GM12878 (cell line): ENCODE measurements at regions not wholly inside any gene's neighbourhood (a gene's known extent, or its start where the extent isn't known, plus 50 kb on each side); places are given as distances from the start of the nearest gene placed in this dataset.

Experiments
- ATAC-seq: fragments of 200-7000 bp; cut with Tn5 transposase; 3 replicates; pipeline ENCODE4 v1.9.1; 2020; ENCODE audit warnings: mild to moderate bottlenecking, moderate library complexity
- BruUV-seq: library from RNA; stranded (reverse); fragments of 400-500 nt; replicated peaks from 2 replicates; lab custom pipeline; 2021; lab: Mats Ljungman, UMichigan
- CTCF ChIA-PET: fragments of 300-600 bp; sonication (Branson Sonifier 250); formaldehyde crosslinking; extraction: SDS; loops from one replicate; lab custom pipeline; 2021; ENCODE audit warnings: inconsistent platforms; lab: Yijun Ruan, JAX
- POLR2A ChIA-PET: fragments of 350-600 bp; formaldehyde crosslinking; extraction: SDS; loops from one replicate; lab custom pipeline; 2021; ENCODE audit warnings: inconsistent platforms; lab: Charles Lee
- RAD21 ChIA-PET: fragments of 300-600 bp; sonication (Branson Sonifier 250); formaldehyde crosslinking; loops from one replicate; lab custom pipeline; 2023; ENCODE audit warnings: antibody characterized with exemption; ENCODE audit not compliant: unreplicated experiment; lab: Charles Lee
- SMC1A ChIA-PET: fragments of 300-600 bp; sonication (Branson Sonifier 250); formaldehyde crosslinking; loops from one replicate; lab custom pipeline; 2023; ENCODE audit not compliant: unreplicated experiment, uncharacterized antibody; lab: Charles Lee
- DNase-seq: peaks from one replicate; pipeline ENCODE4 v3.0.0-alpha.2; 2011; ENCODE audit warnings: low read depth, low spot score
- FAIRE-seq: peaks from 3 replicates; lab custom pipeline; 2011; peaks lifted over from hg19 to GRCh38; lab: Jason Lieb, UNC
- H2AFZ ChIP-seq: 2 replicates; pipeline ENCODE4 v1.6.0; 2011; ENCODE audit warnings: low read depth, low read length, control low read depth; ENCODE audit not compliant: control insufficient read depth
- H3K27ac ChIP-seq: 2 replicates; pipeline ENCODE4 v1.5.1; 2011; ENCODE audit warnings: control low read depth; ENCODE audit not compliant: control insufficient read depth, insufficient read depth
- H3K27me3 ChIP-seq, 2 experiments: replicated peaks in 1 of 2; 2 replicates each; pipeline versions ENCODE4 v1.6.0 to v1.6.1; 2011; ENCODE audit warnings: low read length in 1 of 2; ENCODE audit not compliant: control insufficient read depth in 2 of 2, insufficient read depth in 2 of 2
- H3K36me3 ChIP-seq, 2 experiments: 2 replicates each; pipeline ENCODE4 v1.5.1; 2011; ENCODE audit warnings: low read length in 1 of 2; ENCODE audit not compliant: control insufficient read depth in 2 of 2, insufficient read depth in 2 of 2
- H3K4me1 ChIP-seq: 2 replicates; pipeline ENCODE4 v1.6.1; 2011; ENCODE audit warnings: mild to moderate bottlenecking, low read length, moderate library complexity, mixed read lengths; ENCODE audit not compliant: control insufficient read depth, insufficient read depth
- H3K4me2 ChIP-seq: 2 replicates; pipeline ENCODE4 v1.6.0; 2011; ENCODE audit warnings: control low read depth; ENCODE audit not compliant: control insufficient read depth, insufficient read depth
- H3K4me3 ChIP-seq: fragments of 200-600 bp; sonication (generic); 2 replicates; pipeline ENCODE4 v1.5.1; 2016
- H3K79me2 ChIP-seq: 2 replicates; pipeline ENCODE4 v1.6.0; 2011; ENCODE audit warnings: low read length; ENCODE audit not compliant: control insufficient read depth, insufficient read depth
- H3K9ac ChIP-seq: 2 replicates; pipeline ENCODE4 v1.8.0; 2011; ENCODE audit warnings: low read length, control low read depth, mixed read lengths; ENCODE audit not compliant: control insufficient read depth, insufficient read depth
- H3K9me3 ChIP-seq: replicated peaks from 3 replicates; pipeline ENCODE4 v1.5.1; 2011; ENCODE audit warnings: mild to moderate bottlenecking, low read length; ENCODE audit not compliant: control insufficient read depth, insufficient read depth
- H4K20me1 ChIP-seq: 2 replicates; pipeline ENCODE4 v1.6.0; 2011; ENCODE audit not compliant: control insufficient read depth, insufficient read depth
- CHD1 ChIP-seq: IDR thresholded peaks from 2 replicates; pipeline ENCODE4 v1.6.1; 2012; ENCODE audit warnings: low read depth, low read length, improper control_type of control experiment
- CHD2 ChIP-seq: IDR thresholded peaks from 2 replicates; pipeline ENCODE4 v1.6.1; 2011; ENCODE audit warnings: low read depth, low read length, improper control_type of control experiment, borderline replicate concordance
- EZH2 ChIP-seq: IDR thresholded peaks from 2 replicates; pipeline ENCODE4 v1.6.1; 2012; ENCODE audit warnings: low read depth, mild to moderate bottlenecking, control low read depth, inconsistent platforms, low read length, borderline replicate concordance; ENCODE audit not compliant: control insufficient read depth
- HDAC2 ChIP-seq: fragments of 200-600 bp; sonication (generic); IDR thresholded peaks from 2 replicates; pipeline ENCODE4 v1.6.1; 2017
- IKZF1 ChIP-seq: fragments of 450-650 bp; conservative IDR thresholded peaks from 2 replicates; pipeline ENCODE4 v1.6.1; 2017; ENCODE audit warnings: antibody characterized with exemption, mild to moderate bottlenecking
- IRF4 ChIP-seq: IDR thresholded peaks from 2 replicates; pipeline ENCODE4 v1.6.1; 2011; ENCODE audit warnings: low read depth, low read length
- RAD21 ChIP-seq: IDR thresholded peaks from 2 replicates; pipeline ENCODE4 v1.6.1; 2011; ENCODE audit warnings: mild to moderate bottlenecking, low read depth, low read length, moderate library complexity; ENCODE audit not compliant: insufficient read depth
- TCF3 ChIP-seq: IDR thresholded peaks from 2 replicates; pipeline ENCODE4 v1.6.1; 2012; ENCODE audit warnings: low read depth, mild to moderate bottlenecking, low read length, borderline replicate concordance; ENCODE audit not compliant: insufficient read depth
- YY1 ChIP-seq: IDR thresholded peaks from 2 replicates; pipeline ENCODE4 v1.6.1; 2011; ENCODE audit warnings: low read depth, mild to moderate bottlenecking, low read length
- ZNF207 ChIP-seq: fragments of 450-650 bp; IDR thresholded peaks from 2 replicates; pipeline ENCODE4 v1.6.1; 2014; ENCODE audit warnings: antibody characterized with exemption, mild to moderate bottlenecking, borderline replicate concordance
- ZSCAN29 ChIP-seq: fragments of 450-650 bp; IDR thresholded peaks from 2 replicates; pipeline ENCODE4 v1.6.1; 2017; ENCODE audit warnings: mild to moderate bottlenecking, moderate library complexity
- WGBS: methylation state at CpG from one replicate; pipeline ENCODE4 v1.1.6; 2016; ENCODE audit warnings: low lambda C conversion rate; ENCODE audit not compliant: insufficient replicate concordance, insufficient coverage; ENCODE audit errors: missing lambda C conversion rate; 5-methylcytosine and 5-hydroxymethylcytosine counted together
- in situ Hi-C: fragments of 300-500 bp; cut with MboI; formaldehyde crosslinking; loops from 9 replicates; pipeline ENCODE4 v1.14.3; 2018; ENCODE audit warnings: mixed read lengths
- intact Hi-C: fragments of 100-400 bp; cut with micrococcal nuclease; formaldehyde crosslinking; loops from one replicate; pipeline ENCODE4 v1.14.2; 2022; ENCODE audit not compliant: unreplicated experiment
- TF ChIP-seq, protein P1 (sequence below): fragments of 450-650 bp; IDR thresholded peaks from 2 replicates; pipeline ENCODE4 v1.6.1; 2017; ENCODE audit warnings: mild to moderate bottlenecking, low read depth, inconsistent platforms; ENCODE audit not compliant: poor library complexity, severe bottlenecking
- TF ChIP-seq, protein P2 (sequence below): IDR thresholded peaks from 2 replicates; pipeline ENCODE4 v1.6.1; 2011; ENCODE audit warnings: low read depth, low read length, improper control_type of control experiment, borderline replicate concordance

DNA sequence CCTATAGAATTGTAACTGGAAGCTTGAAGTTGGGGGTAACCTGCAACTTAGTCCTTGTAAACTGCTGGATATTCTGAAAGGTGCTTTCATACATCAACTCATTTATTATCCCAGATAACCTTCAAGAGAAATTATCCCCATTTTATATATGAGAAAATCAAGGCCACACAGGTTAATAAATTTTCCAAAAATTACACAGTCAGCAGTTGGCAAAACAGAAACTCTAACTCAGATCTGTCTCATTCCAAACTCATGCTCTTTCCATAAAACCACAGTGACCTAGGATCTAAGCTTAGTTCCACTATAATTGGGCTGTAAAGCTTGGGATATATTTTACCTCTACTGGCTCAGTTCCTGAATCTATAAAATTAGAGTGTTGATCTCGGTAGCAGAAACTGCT lies 167.6 kb upstream of the DDX18 start:
- Histone ChIP-seq H3K36me3 (no peaks in the 10 kb centered on the region), H2AFZ (no peak overlapping the region), H3K27me3 (no peaks in the 10 kb centered on the region), H3K4me2 (no peak overlapping the region), H3K27ac (no peak overlapping the region), H3K4me1 (no peaks in the 10 kb centered on the region), H3K4me3 (no peak overlapping the region), H3K79me2 (no peaks in the 10 kb centered on the region), H3K9ac (no peak overlapping the region), H4K20me1 (no peaks in the 10 kb centered on the region), H3K9me3 (no peaks in the 10 kb centered on the region)
- WGBS, result 4% methylated on average over 1 of the region's 1 CpG
- no TSS peak for BruUV-seq
- ATAC-seq, result no peak
- TF ChIP-seq HDAC2 (no peak), YY1 (no peak), IKZF1 (no peak)
- TF ChIP-seq, protein P1, sequence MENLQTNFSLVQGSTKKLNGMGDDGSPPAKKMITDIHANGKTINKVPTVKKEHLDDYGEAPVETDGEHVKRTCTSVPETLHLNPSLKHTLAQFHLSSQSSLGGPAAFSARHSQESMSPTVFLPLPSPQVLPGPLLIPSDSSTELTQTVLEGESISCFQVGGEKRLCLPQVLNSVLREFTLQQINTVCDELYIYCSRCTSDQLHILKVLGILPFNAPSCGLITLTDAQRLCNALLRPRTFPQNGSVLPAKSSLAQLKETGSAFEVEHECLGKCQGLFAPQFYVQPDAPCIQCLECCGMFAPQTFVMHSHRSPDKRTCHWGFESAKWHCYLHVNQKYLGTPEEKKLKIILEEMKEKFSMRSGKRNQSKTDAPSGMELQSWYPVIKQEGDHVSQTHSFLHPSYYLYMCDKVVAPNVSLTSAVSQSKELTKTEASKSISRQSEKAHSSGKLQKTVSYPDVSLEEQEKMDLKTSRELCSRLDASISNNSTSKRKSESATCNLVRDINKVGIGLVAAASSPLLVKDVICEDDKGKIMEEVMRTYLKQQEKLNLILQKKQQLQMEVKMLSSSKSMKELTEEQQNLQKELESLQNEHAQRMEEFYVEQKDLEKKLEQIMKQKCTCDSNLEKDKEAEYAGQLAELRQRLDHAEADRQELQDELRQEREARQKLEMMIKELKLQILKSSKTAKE, result no peak
- no peak for DNase-seq
- no peak for FAIRE-seq
- in situ Hi-C loops, result no loop called here
- intact Hi-C loops, result no loop called here
- SMC1A ChIA-PET, result interaction anchor here (1.1 to 1.7 kb wide), 2 partner anchors 101 to 125 kb away, joined by 3 to 4 read pairs; no protein-coding TSS in a partner anchor
- RAD21 ChIA-PET, result no interaction called here
- POLR2A ChIA-PET, result no interaction called here
- CTCF ChIA-PET, result no interaction called here

DNA sequence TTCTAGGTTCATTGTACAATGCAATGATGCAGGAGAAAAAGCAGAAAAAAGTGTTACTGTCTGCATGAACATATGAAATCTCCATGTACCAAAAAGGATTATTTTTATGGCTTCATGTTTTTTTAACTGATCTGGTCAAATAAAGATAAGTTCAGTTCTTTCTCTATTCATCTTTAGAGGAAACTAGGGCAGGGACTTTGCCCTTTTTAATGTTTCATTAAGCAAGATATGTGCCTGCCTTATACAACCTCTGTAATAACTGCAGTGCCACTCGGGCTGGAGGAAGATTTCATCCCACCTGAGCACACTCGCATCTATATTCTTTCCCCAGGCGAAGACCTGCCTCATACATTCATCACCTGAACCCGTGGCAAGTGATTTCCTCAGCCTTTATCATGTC lies 157.9 kb upstream of the DDX18 start:
- SMC1A ChIA-PET, result no interaction called here
- TF ChIP-seq ZSCAN29, result no peak
- no peak for TF ChIP-seq CHD1
- TF ChIP-seq RAD21, result no peak
- TF ChIP-seq, protein P2, sequence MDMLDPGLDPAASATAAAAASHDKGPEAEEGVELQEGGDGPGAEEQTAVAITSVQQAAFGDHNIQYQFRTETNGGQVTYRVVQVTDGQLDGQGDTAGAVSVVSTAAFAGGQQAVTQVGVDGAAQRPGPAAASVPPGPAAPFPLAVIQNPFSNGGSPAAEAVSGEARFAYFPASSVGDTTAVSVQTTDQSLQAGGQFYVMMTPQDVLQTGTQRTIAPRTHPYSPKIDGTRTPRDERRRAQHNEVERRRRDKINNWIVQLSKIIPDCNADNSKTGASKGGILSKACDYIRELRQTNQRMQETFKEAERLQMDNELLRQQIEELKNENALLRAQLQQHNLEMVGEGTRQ, result no peak
- TF ChIP-seq IRF4, result no peak
- TF ChIP-seq TCF3, result no peak
- TF ChIP-seq ZNF207, result no peak
- no peak for TF ChIP-seq EZH2
- no peak for TF ChIP-seq CHD2
- TF ChIP-seq, all 136 proteins: peak for 0
- H3K9ac ChIP-seq, result no peak overlapping the region
- in situ Hi-C loops, result no loop called here
- no peaks in the 10 kb centered on the region for H3K27me3 ChIP-seq
- no peak for ATAC-seq
- ChIA-PET CTCF (no interaction called here), POLR2A (no interaction called here), RAD21 (no interaction called here)
- H3K4me1 ChIP-seq, result no peaks in the 10 kb centered on the region
- whole genome bisulfite sequencing, result 0% methylated on average over 4 of the region's 4 CpGs
- no peak overlapping the region for H3K4me2 ChIP-seq
- no peaks in the 10 kb centered on the region for H3K79me2 ChIP-seq
- H2AFZ ChIP-seq, result no peak overlapping the region
- intact Hi-C loops, result no loop called here
- FAIRE-seq, result no peak
- no peaks in the 10 kb centered on the region for H3K36me3 ChIP-seq
- no peak overlapping the region for H3K4me3 ChIP-seq
- BruUV-seq, result no TSS peak
- no peak for DNase-seq
- no peak overlapping the region for H3K27ac ChIP-seq
- no peaks in the 10 kb centered on the region for H4K20me1 ChIP-seq
- H3K9me3 ChIP-seq, result no peaks in the 10 kb centered on the region
